ENCODE measurements at regions not wholly inside any gene's neighbourhood (a gene's known extent, or its start where the extent isn't known, plus 50 kb on each side); places are given as distances from the start of the nearest gene placed in this dataset.

GRCh38 chr12:127957001-127957660 lies 309.8 kb upstream of the TMEM132C start:
- Histone ChIP-seq H2AFZ (ENCODE audit: control insufficient read depth, low read depth, low read length) (no peak overlapping the region), H3K27me3 (replicated peaks in 1 of 2; ENCODE audit: control insufficient read depth in 2 of 2, insufficient read depth in 2 of 2, low read length in 1 of 2) (no peaks in the 10 kb centered on the region), H3K27ac (ENCODE audit: control insufficient read depth, insufficient read depth) (no peak overlapping the region), H3K36me3 (ENCODE audit: control insufficient read depth in 2 of 2, insufficient read depth in 2 of 2, low read length in 1 of 2) (no peaks in the 10 kb centered on the region), H3K9me3 (replicated peaks; ENCODE audit: control insufficient read depth, insufficient read depth, low read length) (no peaks in the 10 kb centered on the region), H3K4me1 (ENCODE audit: control insufficient read depth, insufficient read depth, low read length) (no peaks in the 10 kb centered on the region), H3K79me2 (ENCODE audit: control insufficient read depth, insufficient read depth, low read length) (no peaks in the 10 kb centered on the region), H3K9ac (ENCODE audit: control insufficient read depth, insufficient read depth, low read length) (no peak overlapping the region), H4K20me1 (ENCODE audit: control insufficient read depth, insufficient read depth) (no peaks in the 10 kb centered on the region), H3K4me3 (no peak overlapping the region), H3K4me2 (ENCODE audit: control insufficient read depth, insufficient read depth) (no peak overlapping the region)
- ChIA-PET CTCF (no interaction called here), SMC1A (ENCODE audit: uncharacterized antibody, unreplicated experiment) (interaction anchor here (0.7 kb wide), 1 partner anchor 966 kb away, joined by 3 read pairs; no protein-coding TSS in a partner anchor), RAD21 (ENCODE audit: unreplicated experiment) (no interaction called here), POLR2A (no interaction called here)
- in situ Hi-C loops (cut with MboI) (no loop called here), intact Hi-C loops (cut with micrococcal nuclease; ENCODE audit: unreplicated experiment) (no loop called here)
- 59% methylated on average over 5 of the region's 5 CpGs for WGBS (ENCODE audit: insufficient coverage, insufficient replicate concordance, low lambda C conversion rate, missing lambda C conversion rate)
- DNase-seq (ENCODE audit: low read depth, low spot score) (no peak), ATAC-seq (no peak), FAIRE-seq (no peak)
- no peak for TF ChIP-seq TCF3 (IDR thresholded peaks at IDR 0.05; ENCODE audit: borderline replicate concordance, insufficient read depth, low read depth, low read length)
- no peak for TF ChIP-seq NFYA (IDR thresholded peaks at IDR 0.05; ENCODE audit: borderline replicate concordance, low read depth, low read length)
- no peak for TF ChIP-seq HDGF (IDR thresholded peaks at IDR 0.05)
- no peak for TF ChIP-seq TCF12 (IDR thresholded peaks at IDR 0.05; ENCODE audit: low read depth, low read length)
- TF ChIP-seq POLR2A (IDR thresholded peaks at IDR 0.05; ENCODE audit: low read depth, low read length), result no peak
- no TSS peak for BruUV-seq (replicated peaks)

GRCh38 chr12:127962303-127962702 lies 304.7 kb upstream of the TMEM132C start:
- no peaks in the 10 kb centered on the region for H3K36me3 ChIP-seq (ENCODE audit: control insufficient read depth in 2 of 2, insufficient read depth in 2 of 2, low read length in 1 of 2)
- no peaks in the 10 kb centered on the region for H4K20me1 ChIP-seq (ENCODE audit: control insufficient read depth, insufficient read depth)
- no peak overlapping the region for H3K27ac ChIP-seq (ENCODE audit: control insufficient read depth, insufficient read depth)
- no peak overlapping the region for H3K4me3 ChIP-seq
- intact Hi-C loops (cut with micrococcal nuclease; ENCODE audit: unreplicated experiment), result no loop called here
- no peak for ATAC-seq
- ChIA-PET POLR2A (no interaction called here), SMC1A (ENCODE audit: uncharacterized antibody, unreplicated experiment) (no interaction called here), RAD21 (ENCODE audit: unreplicated experiment) (no interaction called here), CTCF (no interaction called here)
- FAIRE-seq, result no peak
- no peaks in the 10 kb centered on the region for H3K79me2 ChIP-seq (ENCODE audit: control insufficient read depth, insufficient read depth, low read length)
- in situ Hi-C loops (cut with MboI), result no loop called here
- no TSS peak for BruUV-seq (replicated peaks)
- no peaks in the 10 kb centered on the region for H3K4me1 ChIP-seq (ENCODE audit: control insufficient read depth, insufficient read depth, low read length)
- no peak overlapping the region for H3K9ac ChIP-seq (ENCODE audit: control insufficient read depth, insufficient read depth, low read length)
- 24% methylated on average over 5 of the region's 5 CpGs for WGBS (ENCODE audit: insufficient coverage, insufficient replicate concordance, low lambda C conversion rate, missing lambda C conversion rate)
- H3K9me3 ChIP-seq (replicated peaks; ENCODE audit: control insufficient read depth, insufficient read depth, low read length), result no peaks in the 10 kb centered on the region
- no peak overlapping the region for H3K4me2 ChIP-seq (ENCODE audit: control insufficient read depth, insufficient read depth)
- no peaks in the 10 kb centered on the region for H3K27me3 ChIP-seq (replicated peaks in 1 of 2; ENCODE audit: control insufficient read depth in 2 of 2, insufficient read depth in 2 of 2, low read length in 1 of 2)
- DNase-seq (ENCODE audit: low read depth, low spot score), result no peak
- H2AFZ ChIP-seq (ENCODE audit: control insufficient read depth, low read depth, low read length), result no peak overlapping the region
- TF ChIP-seq USF1 (IDR thresholded peaks at IDR 0.05; ENCODE audit: borderline replicate concordance, extremely low read length, insufficient read depth, low read depth, low read length) (no peak), NKRF (conservative IDR thresholded peaks at IDR 0.05) (no peak), CEBPB (IDR thresholded peaks at IDR 0.05; ENCODE audit: borderline replicate concordance in 1 of 2, low read depth in 2 of 2, low read length in 2 of 2) (no peak), ZZZ3 (IDR thresholded peaks at IDR 0.05; ENCODE audit: control insufficient read depth, insufficient read length, low read depth) (no peak), SKIL (IDR thresholded peaks at IDR 0.05; ENCODE audit: low read depth, poor library complexity, severe bottlenecking) (no peak), JUNB (IDR thresholded peaks at IDR 0.05) (no peak), EED (IDR thresholded peaks at IDR 0.05; ENCODE audit: low read depth) (no peak), TAF1 (IDR thresholded peaks at IDR 0.05; ENCODE audit: borderline replicate concordance, low read depth, low read length) (no peak), SREBF2 (IDR thresholded peaks at IDR 0.05; ENCODE audit: low read length) (no peak)
